SW480 (cell line): ENCODE measurements at regions not wholly inside any gene's neighbourhood (a gene's known extent, or its start where the extent isn't known, plus 50 kb on each side); places are given as distances from the start of the nearest gene placed in this dataset.
"Not testable (repeated sequence)": the region's sequence is repeated elsewhere in the genome, so short reads cannot be mapped to it uniquely, and the experiment has no call there.

Source experiments
- DNase-seq: peaks from one replicate; pipeline ENCODE4 v3.0.0-alpha.2; 2016; ENCODE audit warnings: low spot score

DNA sequence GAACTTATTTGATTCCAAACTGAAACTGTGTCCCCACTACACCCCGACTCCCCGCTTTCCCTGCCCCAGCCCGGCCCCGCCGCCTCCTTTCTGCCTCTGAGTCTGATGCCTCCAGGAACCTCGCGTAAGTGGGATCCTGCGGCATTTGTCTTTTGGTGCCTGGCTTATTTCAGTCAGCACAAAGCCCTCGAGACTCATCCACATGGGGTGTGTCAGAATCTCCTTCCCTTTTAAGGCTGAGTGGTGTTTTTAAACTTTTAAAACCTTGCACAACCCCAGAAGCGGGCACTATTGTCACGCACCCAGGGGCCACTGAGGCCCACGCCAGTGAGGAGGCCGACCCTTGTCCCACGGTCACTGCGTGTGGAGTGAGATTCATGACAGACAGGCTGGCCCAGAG lies 206.9 kb downstream of the NPIPB11 start:
- DNase-seq: not testable (repeated sequence)

DNA sequence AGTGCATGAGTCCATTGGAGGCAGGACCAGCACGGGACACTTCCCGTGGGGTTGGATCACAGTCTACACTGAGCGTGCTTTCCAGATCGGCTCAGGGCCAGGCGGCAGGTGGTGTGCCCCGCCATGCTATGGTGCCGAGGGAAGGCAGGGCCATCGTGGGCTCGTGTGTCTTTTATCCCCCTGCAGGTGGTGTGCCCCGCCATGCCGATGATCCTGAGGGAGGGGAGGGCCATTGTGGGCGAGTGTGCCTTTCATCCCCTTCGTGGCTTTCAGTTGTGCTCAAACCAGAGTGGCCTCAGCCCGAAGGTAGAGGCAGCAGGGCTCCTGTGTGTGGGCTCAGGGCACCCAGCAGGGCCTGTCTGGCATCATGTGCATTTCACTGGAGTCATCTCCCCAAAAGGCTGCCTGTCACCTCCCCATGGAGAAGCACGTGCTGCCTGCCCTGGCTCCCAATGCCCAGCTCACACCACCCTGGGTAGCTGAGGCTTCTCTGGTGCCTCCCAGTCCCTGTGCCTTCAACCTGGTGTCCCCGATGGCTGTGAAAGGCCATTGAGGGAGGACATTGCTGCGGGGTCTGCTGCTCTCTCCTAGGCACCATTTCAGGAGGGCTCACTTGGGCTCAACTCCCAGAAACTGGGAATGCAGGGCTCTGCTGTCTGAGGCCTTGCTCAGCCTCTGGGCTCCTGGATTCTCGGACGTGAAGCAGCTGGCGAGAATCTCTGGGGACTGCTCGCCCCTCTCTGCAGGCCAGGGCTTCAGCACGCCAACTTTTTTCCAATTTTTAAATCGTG lies 207.6 kb downstream of the NPIPB11 start:
- DNase-seq: no peak

DNA sequence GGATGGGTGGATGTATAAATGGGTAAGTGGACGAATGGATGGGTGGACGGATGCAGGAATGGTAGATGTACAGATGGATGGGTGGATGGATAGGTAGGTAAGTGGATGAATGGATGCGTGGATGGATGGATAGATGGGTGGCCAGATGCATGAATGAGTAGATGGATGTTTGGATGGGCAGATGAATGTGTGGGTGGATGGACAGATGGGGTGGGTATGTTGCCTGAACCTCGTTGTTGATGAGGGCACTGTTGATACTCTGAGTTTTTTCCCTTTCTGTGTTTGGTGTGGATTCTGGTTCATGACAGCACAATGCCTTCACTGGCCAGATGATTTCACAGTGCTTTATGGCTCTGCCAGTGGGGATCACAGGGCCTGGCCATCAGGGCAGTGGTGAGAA lies 208.3 kb downstream of the NPIPB11 start:
- DNase-seq: no peak

DNA sequence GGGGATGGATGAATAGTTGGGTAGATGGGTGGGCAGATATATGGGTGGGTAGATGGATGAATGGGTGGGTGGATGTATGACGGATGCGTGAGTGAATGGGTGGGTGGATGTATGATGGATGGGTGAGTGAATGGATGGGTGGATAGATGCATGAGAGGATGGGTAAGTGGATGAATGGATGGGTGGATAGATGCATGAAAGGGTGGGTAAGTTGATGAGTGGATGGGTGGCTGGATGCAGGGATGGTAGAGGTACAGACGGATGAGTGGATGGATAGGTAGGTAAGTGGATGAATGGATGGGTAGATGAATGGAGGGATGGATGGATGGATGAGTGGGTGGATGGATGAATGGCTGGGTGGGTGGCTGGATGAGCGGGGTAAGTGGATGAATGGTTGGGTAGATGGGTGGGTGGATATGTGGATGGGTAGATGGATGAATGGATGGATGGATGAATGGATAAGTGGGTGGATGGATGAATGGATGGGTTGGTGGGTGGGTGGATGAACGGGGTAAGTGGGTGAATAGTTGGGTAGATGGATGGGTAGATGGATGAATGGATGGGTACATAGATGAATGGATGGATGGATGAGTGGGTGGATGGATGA lies 208.9 kb downstream of the NPIPB11 start:
- not testable (repeated sequence) for DNase-seq

DNA sequence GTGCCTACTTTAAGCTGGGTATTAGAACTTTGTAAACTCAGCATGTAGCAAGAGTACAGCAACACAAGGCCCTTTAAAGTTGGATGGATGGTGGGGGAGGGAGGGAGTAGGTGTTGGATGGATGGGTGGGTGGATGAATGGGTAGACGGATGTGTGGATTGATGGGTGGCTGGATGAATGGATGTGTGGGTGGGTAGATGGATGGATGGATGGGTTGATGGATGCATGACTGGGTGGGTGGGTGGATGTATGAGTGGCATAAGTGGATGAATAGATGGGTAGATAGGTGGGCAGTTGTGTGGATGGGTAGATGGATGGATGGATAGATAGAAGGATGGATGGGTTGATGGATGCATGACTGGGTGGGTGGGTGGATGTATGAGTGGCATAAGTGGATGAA lies 209.8 kb downstream of the NPIPB11 start:
- not testable (repeated sequence) for DNase-seq

DNA sequence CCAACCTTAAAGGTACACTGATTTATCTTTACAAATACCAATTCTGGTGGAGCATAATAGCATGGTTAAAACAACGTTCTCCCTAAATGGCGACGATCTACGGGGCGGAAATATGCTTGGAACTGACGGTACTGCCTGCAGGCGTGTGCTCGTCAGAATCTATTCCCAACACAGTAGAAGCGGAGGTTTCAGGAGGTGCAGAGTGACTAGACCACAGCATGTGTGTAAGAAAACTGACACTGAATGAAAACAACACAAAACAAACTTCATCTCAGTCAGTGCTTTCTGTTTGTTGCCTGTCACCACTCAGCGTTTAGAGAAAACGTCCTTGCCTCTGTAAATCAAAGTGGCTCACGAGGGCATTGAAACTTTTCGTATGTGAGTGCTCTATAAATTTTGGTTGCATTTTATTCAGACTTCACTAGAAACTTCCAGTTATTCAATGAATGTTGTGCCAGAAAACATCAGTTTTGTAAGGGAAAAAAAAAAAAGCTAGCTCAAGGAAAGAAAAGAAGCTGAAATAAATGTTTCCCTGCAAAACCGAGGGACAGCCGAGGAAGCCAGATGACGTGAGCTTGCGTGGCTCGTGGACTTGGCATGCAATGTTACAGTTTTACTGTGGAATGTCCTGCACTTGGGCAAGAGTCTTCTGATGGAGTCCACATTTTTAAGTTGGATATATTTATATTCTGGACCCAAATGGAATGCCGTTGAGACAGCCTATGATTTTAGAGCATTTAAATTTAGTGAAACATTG lies 210.4 kb downstream of the LAT start:
- not testable (repeated sequence) for DNase-seq

DNA sequence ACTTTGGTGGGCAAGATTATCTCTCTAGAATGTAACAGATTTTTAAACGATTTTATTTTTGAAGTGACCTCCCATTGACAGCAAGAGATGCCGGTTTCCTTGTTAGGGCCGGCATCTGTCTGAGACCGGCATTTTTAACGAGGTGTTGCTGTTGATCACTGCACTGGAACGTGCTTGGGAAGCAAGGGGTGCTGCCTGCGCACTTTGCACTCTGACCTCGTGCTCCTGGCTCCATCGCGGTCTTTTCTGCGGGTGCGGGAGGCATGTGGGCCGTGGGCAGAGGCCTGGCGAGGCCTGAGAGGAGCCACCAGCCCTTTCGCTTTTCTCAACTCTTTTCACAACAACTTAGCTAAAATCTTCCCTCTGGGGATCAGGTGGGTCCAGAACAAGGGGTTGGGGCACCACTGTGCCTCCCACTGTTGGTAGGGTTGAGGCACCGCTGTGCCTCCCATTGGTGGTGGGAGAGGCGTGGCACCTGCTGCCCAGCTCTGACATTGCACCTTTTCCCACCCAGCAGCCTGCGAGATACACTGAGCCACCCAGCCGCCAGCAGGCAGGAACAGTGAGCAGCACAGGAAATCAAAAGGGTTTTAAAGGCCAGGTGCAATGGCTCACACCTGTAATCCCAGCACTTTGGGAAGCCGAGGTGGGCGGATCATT lies 209.5 kb downstream of the LAT start:
- not testable (repeated sequence) for DNase-seq

DNA sequence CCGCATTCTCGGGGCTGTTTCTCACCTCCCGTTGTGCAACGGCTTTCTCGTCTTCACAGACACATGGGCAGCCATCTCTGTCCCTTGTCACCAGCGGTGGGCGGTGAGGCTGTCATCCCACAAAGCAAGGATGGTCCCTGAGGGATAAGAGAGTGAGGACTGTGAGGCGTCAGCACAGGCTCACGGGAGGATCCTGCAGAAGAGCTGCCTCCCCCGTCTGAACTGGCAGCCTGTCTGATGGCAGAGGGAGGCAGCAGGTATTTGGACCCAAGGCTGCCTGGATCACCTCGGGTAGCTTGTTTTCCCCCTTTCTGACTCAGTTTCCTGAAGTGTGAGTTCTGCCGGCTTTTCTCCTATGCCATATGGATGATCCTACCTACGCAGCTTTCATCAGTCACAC lies 208.8 kb downstream of the LAT start:
- not testable (repeated sequence) for DNase-seq

DNA sequence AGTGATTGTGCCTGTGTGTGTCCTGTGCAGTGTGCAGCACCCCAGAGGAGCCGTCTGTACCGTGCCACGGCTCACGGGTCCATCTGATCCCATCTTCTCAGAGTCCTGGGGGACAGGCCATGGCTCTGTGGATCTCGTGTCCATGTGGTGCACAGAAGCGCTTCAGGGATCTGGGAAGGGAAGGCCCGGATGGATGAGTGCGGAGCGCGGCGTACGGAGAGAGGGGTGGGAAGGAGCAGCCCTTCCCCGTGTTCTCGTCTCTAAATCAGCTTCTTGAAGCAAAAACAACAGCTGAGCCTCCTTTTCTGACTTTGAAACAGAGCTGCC lies 208.4 kb downstream of the LAT start:
- DNase-seq: not testable (repeated sequence)

DNA sequence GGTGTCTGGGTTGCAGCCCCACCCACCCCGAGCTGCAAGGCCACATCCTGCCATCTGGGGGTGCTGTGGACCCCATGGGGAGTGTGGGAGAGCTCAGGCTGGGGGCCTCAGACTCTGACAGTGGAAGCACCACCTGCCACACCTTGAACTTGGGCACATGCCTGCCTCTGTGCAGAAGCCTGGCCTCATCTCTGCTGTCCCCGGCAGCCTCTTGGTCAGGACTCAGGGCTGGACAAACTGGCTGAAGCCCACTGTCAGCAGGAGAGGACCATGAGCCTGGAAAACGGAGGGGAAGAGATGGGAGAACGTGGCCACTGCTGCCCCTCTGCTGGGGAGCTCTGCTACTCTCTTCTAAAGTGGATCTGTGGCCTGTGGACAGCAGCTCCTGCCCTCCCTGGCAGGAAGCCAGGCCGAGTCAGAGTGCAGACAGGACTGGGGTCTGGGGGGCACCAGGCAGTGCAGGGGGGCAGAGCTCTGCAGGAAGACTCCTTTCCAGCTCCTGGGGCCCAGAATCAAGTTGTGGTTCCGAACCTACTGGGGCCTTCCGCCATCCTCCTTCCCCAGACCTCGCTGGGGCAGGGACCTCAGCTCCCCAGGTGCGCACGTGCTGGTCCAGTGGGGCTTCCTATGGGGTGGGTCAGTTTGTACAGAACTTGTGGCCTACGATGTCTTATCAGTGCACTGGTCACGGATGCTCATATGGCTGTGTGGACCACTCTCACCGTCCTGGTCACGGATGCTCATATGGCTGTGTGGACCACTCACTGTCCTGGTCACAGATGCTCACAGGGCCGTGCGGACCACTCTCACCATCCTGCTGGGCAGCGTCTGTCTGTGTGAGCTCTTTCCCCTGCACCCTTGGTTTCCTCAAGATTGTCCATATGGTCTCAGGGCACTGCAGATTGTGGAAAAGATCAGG lies 207.7 kb downstream of the LAT start:
- DNase-seq: no peak

DNA sequence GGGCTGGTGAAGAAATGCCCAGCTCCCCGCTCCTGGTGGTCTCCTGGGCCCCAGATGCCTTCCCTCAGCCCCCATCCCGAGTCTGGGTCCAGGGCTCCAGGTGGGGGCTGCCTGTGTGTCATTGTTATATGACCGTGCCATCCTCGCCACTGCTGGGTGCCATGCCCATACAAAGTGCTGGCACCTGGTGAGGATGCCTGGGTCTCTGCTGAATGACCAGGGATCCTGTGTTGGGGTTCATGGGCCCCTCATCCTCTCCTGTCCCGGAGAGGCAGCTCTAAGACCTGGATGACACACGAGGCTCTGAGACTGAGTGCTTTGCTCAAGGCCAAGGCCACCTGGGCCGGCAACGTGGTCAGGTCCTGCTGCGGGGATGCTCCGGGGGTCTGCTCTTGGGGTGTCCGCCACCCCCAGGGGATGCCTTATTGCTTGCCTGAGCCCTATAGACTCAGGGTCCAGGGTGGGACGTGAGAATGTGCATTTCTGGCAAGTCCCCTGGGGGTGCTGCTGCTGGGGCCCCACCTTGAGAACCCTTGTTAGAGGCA lies 206.9 kb downstream of the LAT start:
- DNase-seq: not testable (repeated sequence)

DNA sequence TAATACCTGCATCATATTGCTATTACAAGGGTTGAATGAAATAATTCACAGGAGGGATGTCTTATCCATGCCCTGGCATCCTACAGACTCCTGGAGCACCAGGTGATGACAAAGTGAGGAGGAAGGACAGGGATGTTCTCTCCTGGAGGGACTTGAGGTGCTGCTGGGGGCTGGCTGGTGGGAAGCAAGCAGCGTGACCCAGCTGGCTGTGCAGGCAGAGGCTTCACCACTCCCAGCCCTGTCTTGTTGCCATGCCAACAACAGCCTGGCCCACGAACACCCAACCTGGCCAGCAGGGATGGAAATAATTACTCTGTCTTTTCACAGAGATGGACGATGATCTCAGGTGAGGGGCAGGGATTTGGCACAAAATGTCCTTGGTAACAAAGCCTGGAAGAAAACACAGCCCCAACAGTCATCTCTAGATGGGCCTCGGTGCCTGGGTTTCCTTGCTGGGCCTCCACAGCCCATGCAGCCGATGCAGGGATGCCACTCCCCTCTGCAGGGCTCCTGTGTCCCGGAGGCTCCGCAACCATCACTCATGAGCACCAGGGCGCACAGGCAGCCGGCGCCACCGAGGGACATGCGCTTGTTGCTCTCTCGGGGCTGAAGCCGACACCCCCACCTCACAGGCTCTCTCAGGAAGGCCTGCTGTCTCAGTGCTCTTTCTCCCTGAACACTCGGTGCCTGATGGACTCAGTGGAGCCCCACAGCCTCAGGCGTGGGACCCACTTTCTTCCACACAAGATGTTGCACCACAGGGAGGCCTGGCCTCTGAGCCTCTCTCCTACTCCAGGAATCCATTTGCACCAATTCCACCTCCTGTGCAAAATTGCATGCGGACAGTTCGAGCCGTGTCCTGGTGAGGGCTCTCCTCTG lies 205.9 kb downstream of the LAT start:
- not testable (repeated sequence) for DNase-seq

DNA sequence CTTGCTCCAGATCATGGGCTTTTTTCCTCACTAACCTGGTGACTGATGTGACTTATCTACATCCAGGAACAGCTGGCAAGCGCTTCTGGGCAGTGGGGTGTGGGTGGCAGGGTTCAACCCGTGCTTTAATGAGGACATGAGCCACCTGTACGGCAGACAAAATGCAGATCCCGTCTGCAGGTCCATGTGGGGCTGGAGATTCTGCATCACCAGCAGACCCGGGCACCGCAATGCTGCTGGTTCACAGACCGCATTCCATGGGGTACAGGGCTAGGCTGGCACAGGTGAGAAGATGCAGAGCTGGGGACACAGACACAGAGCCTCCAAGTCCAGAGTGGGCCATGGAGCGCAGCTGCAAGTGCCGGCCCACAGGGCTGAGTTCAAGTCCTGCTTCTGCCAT lies 204.0 kb downstream of the LAT start:
- DNase-seq: not testable (repeated sequence)

DNA sequence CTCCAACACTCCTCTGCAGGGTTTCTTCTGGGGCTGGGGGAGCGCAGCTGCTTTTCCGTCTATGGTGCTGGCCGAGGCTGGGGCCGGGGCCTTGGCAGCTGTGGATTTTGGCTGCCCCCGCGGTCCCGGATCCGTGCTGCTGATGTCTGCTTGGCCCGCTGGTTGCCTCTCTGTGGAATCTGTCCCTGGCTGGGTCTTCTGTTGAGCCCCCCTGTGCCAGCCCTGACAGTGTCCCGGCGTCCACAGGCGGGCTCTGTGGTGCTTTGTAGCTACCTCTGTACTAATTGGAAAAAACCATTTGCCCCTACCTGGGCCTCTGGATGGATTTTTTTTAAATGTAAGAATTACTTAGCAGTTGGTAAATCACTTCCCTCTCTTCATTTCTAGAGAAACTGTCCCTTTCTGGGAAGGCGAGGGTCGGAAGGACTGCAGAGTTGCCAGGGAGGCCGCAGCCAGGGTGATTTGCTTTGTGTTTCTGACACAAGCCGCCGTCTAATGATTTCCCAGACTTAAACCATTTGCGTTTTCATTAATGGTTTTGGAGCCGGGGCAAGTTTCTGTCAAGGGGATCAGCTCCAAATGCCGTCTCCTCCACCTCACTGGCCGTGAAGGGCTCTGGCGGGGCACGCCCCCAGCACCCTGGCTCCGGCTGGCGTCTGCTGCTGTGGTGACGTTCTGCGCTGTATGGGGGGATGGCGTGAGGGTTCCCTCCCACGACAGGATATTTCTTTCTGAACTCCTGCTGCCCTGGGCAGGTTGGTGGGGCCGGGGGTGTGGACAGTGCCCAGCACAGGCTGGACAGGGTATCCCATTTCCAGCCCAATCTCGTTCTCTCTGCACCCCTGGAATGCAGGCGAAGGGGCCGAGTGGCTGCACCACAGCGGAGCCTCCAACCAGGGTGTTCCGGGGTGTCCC lies 201.7 kb downstream of the LAT start:
- DNase-seq: not testable (repeated sequence)

DNA sequence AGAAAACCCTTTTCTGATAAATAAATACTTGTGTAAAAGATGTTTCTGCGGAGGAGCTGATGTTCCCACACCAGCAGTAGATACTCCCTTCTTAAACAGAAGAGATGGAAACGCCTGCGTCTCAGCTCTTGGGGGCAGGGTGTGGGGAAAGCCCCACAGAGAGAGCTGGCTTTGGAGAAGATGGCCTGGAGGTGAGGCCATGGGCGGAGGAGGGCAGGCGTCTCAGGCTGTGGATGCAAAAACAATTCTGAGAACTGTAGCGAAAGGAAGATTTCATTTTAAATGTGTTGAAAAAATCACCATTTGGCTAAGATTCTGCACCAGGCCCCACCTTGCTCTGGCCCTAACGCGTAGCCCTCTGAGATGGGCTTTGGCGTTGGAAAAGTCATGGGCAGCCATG lies 201.0 kb downstream of the LAT start:
- DNase-seq: not testable (repeated sequence)

DNA sequence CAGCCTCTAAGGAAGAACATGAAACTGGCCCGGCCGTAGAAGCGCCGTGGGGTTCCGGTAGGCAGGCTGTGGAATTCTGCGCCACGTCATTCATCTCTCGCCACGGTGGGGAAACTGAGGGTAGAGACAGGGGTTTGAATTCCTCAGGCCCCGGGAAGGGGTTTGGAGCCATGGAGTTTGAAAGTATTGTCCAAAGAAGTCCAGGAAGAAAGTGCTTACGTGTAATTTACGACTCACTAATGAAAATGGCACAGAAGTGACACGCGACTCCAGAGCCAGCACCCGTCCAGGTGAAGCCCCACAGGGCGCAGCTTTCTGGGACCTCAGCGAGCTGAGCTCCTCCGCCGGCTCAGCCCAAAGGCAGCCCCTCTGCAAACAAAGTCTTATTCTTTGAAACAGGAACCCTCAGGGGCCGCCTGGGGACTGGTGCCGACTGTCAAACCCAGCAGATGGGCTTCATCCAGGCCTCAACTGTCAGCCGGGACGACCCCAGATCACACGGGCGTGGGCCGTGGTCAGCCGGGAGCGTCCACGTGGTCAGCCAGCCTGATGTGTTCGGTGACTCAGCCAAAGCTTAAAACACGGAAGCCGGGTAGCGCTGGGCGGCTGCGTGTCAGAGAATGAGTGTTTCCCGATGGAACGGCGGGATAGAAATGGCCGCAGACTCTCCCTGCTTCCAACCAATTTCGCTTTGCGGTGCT lies 200.0 kb downstream of the LAT start:
- peak; percentile 27 for DNase-seq

DNA sequence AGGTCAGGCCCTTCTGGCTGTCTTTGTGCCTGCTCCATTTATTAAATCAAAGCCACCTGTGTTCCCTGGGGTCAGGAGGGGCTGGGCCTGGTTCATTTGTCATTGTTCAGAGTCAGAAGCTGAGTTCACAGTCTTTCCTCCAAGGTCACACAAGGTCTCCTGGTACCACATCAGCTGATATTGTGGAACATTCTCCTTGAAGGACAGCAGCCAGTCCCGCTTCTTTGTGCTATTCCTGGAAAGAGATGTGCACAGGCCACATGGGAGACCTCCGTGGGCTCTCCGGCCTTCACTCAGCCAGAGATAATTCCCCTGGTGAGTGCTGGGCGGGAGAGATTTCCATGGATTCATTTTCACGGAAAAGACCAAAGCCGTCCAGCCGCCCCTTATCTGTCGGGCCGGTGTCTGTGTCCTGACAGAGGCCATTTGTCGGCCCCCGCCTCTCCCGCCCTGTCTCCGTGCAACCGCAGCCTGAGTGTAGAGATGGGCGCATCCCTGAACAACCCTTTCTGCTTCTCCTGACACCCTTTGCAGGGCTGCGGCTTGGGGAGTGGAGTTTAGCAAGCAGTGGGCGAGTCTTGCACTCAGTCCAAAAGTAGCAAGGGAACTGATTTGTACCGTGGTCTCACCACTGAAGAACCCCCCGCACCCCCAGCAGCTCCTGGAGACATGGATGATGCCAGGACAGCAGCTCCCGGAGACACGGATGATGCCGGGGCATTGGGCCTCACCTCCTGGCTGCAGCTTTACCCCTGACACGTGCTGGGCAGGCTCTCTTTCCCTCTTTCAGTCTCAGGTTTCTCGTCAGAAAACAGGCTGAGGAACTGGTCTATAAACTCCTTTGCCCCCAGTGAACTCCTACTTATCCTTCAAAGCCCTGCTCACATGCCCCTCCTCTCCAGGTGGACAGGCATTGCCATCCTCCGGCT lies 198.4 kb downstream of the LAT start:
- DNase-seq: not testable (repeated sequence)
